ENCODE measurements at regions not wholly inside any gene's neighbourhood (a gene's known extent, or its start where the extent isn't known, plus 50 kb on each side); places are given as distances from the start of the nearest gene placed in this dataset.

DNA sequence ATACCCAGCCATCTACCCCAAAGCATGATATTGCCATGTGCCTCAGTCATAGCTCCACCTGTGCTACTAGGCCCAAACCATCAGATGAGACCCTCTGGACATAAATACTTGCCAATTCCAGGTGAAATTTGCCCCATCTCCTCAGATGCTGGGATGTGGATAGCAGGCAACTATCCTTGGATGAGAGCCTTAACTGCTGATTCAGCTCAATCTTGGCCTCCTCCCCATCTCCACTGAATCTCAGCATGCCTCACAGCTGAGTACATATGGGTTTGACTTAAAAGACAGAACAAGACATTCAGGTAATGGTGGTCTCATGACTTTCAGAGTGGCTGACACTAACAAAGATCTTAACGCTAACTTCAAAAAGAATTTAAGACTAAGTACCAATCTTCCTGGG, 50.8 kb upstream of the KLHL13 start:
- DNase-seq = no peak

- no peak for DNase-seq
Observed at GRCh38 chrX:118171356-118171755, 54.7 kb upstream of the KLHL13 start.

DNA sequence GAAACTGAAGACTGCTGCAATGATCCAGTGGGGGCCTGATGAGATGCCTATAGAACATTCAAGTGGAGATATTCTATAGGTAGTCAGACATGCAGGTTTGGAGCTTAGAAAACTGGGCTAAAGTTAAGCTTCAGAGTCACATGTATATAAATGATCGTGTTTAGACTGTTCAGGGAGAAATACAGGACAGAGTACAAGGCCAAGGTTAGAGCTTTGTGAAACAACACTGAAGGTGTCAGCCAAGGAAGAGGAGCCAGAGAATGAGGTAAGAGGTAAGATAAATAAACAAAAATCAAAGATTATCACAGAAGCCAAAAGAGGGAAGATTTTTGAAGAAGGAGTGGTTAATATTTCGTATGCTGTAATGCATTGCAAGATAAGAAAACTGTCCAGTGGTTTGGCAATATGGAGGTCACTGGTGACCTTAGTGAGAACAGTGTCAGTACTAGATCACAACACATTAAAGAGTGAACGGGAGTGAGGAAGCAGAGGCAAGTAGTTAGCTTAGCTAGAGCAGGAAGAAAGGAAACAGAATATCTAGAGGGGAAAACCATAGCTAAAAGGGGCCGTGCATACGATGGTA, 58.0 kb upstream of the KLHL13 start:
- no peak for DNase-seq

DNA sequence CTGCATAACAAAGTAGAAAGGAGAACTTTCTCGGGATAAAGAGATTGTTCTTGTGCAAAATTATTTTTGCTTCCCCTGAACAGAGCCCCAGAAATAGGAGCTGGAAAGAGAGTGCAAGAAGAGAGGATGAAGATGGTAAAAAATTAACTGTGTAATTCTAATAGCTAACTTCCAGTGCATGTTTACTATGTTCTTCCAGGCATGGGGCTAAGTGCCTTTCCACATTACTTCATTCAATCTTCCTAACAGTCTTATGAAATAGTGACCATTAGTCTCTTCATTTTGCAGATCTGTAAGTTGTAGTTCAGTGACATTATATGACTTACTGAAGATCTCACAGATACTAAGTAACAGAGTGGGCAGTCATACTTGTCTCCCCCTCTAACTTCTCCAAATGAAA, 61.1 kb upstream of the KLHL13 start:
- DNase-seq = no peak

DNA sequence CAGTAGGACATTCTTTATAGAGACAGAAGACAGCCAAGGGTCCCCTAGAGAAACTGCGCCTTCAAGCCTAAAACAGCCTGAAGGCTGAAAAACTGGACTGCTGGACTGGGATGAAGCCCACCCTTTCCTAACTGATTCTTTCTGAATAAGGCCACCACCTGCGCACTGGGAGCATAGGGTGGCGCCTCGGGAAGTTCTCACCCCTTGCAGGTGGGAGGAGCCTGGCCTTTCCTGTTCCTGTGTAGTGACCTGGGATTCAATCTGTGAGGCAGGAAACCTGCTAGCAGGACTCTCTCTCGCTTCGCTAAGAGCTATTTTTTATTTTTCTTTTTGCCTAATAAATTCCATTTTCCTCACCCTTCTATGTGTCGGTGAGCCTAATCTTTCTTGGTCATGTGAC, 61.8 kb upstream of the KLHL13 start:
- no peak for DNase-seq

DNA sequence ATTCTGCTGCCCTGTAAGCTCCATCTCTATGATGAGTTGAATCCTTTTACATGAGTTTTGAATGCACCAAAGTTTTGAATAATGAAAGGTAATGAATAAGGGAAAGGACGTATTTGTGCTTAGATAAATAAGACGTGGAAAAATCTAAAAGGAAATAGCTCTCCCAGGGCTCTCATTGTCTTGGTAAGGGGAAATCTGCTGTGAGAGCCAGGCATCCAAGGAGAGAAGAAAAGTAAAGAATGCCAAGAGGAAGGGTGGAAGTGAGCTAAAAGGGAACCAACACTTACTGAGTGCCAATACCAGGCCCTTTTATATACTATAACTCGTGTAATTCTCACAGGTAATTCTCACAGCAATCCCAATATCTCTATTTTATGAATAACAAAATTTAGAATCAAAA, 62.6 kb upstream of the KLHL13 start:
- DNase-seq = no peak

GRCh38 chrX:118179718-118180117, 63.1 kb upstream of the KLHL13 start:
- DNase-seq = no peak

DNA sequence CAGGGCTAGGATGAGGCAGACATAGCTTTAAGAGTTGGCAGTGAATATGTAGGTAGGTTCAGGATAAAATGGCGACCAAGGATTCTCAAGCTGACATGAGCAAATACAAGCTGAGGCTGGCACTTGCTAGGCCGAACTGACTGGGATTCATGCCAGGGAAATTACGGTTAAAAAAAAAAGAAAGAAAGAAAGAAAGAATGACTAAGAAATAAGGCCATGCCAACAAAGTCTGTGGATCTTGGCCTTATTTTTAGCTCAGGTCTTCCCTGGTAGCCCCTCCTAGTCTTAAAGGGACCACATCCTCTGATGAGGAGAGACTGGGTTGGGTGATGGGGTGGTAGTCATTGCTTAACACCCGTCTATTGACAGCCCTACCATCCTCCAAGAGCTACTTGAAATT, 64.4 kb upstream of the KLHL13 start:
- DNase-seq = no peak

- no peak for DNase-seq
Observed at GRCh38 chrX:118182025-118182424, 65.4 kb upstream of the KLHL13 start.

DNA sequence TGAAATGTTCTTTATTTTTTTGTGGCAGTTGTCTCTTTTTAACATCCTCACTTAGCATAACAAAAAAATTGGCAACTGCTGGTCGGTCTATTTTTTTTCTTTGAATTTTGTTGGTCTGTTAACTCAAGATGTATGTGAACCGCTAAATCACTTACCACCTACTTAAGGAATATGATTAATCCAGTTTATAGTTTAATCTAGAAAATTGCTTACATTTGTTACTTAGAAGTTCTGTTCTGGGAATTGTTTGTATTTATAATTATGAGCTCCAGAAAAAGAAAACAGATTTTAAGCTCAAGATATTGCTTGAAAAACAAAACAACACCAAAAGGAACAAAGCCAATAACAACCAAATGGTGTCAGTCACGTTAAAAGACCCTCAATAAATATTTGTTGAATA, 66.1 kb upstream of the KLHL13 start:
- no peak for DNase-seq

DNA sequence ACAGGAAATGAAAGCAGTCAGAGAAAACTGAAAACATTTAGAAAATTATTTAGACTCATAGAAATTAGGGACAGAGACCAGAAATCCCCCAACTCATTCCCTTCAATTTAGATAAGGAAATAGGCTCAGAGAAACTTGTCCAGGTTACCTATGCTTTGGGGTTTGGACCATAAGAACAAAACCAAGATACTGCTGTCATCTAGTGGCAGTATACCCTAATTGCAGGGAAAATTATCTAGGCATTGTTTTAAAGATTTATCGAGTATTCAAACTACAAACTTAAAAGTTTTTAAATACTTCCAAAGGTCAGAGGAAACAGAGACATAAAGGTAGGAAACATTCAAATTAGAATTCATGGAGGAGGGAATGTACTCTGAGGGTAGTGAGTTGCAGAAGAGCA, 67.0 kb upstream of the KLHL13 start:
- no peak for DNase-seq

GRCh38 chrX:118187100-118187499, 70.5 kb upstream of the KLHL13 start:
- no peak for DNase-seq

GRCh38 chrX:118189000-118189399, 72.4 kb upstream of the KLHL13 start:
- no peak for DNase-seq

DNA sequence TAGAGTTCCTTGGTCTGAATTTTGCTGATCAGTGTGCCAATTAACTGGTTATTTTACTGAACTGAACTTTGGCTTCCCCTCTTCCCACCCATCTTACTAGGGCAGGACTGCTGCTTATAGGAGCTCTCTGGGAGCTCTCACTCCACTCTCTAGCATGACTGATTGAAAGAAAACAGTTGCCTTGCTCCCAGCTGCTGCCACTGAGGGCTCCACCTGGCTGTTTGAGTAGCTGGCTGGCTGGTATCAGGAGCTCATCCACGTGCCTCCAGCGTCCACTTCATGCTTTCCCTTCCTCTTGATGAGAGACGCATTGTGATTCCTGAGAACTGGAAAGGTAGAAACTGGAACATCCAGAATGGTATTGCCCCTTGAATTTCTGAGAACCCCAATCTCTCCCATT, 73.0 kb upstream of the KLHL13 start:
- peak; percentile 17 for DNase-seq

- DNase-seq = no peak
Observed at GRCh38 chrX:118197730-118198129, 81.1 kb upstream of the KLHL13 start.

DNA sequence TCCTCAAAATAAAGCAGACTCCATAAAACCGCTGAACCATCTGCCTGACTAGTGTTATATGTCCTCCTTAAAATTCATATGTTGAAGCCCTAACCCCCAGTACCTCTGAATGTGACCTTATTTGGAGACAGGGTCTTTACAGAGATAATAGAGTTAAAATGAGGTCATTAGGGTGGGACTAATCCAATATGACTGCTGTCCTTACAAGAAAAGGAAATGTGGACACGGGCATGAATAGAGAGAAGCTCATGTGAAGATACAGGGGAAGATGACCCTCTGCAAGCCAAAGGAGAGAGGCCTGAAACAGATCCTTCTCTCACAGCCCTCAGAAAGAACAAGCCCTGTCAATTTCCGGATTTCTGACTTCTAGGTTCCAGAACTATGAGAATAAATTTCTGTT, 82.0 kb upstream of the KLHL13 start:
- no peak for DNase-seq

DNA sequence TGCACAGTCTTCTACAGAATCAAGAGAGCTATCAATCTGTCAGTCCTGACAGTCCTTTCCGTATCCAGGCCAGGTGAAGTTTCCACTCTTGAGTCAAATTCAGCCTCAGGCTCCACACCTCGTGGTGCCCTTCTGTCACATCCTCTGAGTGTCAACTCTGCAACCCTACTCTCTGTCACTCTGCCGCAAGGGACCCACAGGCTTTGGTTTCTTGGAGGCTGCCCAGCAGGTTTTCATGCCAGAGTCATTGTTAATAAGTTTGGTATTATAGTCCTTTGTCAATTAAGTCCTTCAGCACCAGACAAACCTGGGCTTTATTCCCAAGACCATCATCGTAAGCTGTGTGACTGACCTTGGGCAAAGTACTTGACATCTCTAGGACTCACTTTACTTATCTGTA, 83.4 kb upstream of the KLHL13 start:
- DNase-seq = no peak

DNA sequence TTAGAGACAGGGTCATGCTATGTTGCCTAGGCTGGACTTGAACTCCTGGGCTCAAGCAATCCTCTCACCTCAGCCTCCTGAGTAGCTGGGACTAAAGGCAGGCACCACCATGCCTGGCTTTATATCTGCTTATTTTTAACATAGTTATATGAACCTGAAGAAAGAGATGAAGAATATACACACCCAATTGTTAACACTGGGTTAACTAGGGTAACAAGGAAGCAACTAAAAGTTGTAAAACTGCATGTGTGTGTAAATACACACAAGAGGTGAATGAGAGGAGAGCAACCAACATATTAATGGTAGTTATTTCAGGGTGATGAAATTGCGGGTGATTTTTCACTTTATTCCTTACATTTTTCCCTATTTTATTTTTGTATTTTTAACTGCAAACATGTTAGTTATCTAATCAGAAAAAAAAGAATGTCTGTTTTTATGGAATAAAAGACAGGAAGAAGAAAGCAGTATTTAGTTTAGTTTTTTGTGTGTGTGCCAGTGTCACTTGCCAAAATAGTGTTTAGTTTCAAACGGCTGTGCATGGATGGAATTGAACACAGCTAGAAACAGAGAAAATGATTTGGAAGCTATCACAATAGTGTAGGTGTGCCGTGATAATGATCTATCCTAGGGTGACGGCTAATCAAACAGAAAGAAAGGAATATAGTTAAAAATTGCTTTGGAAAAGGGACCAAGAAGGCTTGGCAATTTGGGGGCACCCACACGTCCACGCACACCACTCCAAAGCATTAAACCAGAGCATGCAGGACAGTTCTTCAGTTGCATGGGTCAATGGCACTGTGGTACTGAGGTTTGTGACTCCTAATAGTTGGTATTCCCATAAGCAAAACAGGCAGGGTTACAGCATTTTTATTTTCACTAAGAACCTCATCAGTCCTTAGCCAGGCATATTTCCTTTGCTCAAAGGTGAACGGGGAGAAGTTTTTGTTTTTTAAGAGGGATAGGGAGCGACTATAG, 89.1 kb upstream of the KLHL13 start:
- no peak for DNase-seq

DNA sequence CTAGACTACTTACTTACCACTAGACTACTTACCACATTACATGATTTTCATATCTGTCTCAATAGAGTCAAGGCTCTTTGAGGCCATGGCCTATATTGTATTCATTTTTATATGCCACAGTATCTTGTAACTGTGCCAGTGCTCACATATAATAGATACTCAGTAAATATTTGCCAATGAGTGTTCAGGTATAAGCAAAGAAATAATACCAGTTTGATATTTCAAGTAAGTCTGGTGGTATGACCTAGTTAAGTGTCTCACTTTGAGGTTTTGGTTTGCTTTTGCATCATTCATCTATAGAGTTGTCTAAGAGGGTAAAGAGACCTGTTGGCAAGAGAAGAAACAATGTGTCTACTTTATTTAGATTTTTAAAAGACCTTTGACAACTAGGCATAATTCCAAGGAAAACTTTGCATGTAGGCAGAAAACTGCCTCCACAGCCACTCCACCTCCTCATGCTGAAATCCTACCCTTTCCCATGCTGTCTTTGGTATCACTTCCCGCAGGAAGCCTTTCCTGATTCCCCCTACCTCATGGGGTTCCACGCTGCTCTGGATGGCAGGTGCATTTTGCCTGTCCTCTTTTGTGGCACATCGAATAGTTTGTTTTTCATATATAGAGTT, 91.3 kb upstream of the KLHL13 start:
- no peak for DNase-seq

GRCh38 chrX:118208481-118208880, 91.9 kb upstream of the KLHL13 start:
- DNase-seq = no peak

DNA sequence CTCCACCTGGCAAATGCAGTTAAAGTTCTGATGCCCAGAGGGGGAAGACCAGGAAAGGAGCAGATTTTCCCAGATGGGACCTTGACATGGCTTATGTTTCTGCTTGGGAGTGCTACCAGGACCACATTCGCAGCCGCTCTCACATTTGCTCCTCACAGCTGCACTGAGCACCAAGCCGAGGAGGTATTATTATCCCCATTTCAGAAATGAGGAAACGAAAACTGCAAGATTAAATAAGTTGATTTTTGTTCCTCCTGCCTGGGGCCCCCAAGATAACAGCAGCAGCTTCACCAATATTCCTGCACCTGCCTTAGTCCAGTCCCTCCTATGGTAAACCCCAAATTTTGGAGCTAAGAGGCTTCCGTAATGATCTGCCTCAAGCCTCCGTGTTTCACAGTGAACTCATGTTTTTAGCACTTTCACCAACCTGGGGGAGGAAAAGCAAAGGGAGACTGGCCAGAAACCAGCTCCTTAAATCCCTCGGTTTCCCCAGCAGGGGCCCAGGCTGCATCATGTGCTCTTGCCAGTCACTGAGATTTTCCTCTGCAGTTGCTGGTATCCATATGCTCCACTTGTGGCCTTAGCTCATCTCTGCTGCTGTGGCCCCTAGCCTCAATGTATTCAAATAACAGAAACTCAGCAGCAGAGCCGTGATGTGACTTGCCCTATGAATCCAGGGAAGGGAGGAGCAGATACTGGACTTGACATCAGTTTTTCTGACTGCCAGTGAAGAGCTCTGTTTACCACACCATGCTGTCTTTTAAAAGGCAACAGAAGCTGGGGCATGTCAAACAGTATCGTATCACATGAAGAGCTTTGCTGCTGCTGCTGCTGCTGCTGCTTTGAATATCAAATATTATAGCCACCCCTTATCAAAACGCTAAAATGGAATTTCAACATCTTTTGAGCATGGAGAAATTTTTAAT, 95.5 kb upstream of the KLHL13 start:
- DNase-seq = no peak

GRCh38 chrX:118212817-118213183, 96.2 kb upstream of the KLHL13 start:
- DNase-seq = no peak

DNA sequence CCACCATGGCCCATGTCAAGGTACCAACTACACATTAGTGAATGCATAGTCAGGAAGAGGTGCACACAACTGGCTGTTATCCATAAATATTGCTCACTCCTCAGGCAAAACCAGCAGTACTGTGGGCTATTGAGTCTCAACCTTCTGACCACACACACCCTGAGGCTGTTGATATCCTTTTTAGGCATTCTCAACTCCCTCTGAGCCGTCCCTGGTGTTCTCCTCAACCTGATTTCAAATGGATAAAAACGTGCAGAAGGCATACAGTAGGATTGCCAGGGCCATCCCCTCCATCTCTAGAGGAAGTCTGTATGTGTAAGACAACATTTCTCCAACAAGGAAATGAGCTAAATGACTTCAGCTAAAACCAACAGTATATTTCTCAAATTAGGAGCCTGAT, 98.7 kb upstream of the KLHL13 start:
- DNase-seq = no peak
